SH-SY5Y (cell line): ENCODE measurements at regions not wholly inside any gene's neighbourhood (a gene's known extent, or its start where the extent isn't known, plus 50 kb on each side); places are given as distances from the start of the nearest gene placed in this dataset.

ENCODE experiments used
- GATA2 ChIP-seq: IDR thresholded peaks from 2 replicates; pipeline ENCODE4 v1.6.1; 2011; ENCODE audit warnings: mild to moderate bottlenecking, low read depth, low read length
- GATA3 ChIP-seq: IDR thresholded peaks from 2 replicates; pipeline ENCODE4 v1.6.1; 2011; ENCODE audit warnings: low read depth, mild to moderate bottlenecking, low read length, moderate library complexity

GRCh38 chr6:144580771-144581170 lies 295.6 kb downstream of the UTRN start:
- TF ChIP-seq GATA2: no peak
- no peak for TF ChIP-seq GATA3
